Activated B cell treated with CpG ODN at 0.5 μM for 24 hours (primary cell): ENCODE measurements at regions not wholly inside any gene's neighbourhood (a gene's known extent, or its start where the extent isn't known, plus 50 kb on each side); places are given as distances from the start of the nearest gene placed in this dataset.

Experiments used
- ATAC-seq: fragments of 200-7000 bp; cut with Tn5 transposase; one replicate; pipeline ENCODE4 v1.10.0; 2021; ENCODE audit warnings: low read depth, mild to moderate bottlenecking, moderate library complexity
- CTCF ChIA-PET: fragments of 350-600 bp; sonication (Branson Sonifier 250); formaldehyde crosslinking; loops from one replicate; lab custom pipeline; 2021; ENCODE audit warnings: antibody characterized with exemption; lab: Charles Lee
- POLR2A ChIA-PET: fragments of 350-600 bp; sonication (Branson Sonifier 250); formaldehyde crosslinking; loops from one replicate; lab custom pipeline; 2021; ENCODE audit warnings: antibody characterized with exemption; lab: Charles Lee
- DNase-seq: peaks from one replicate; pipeline ENCODE4 v3.0.0; 2022
- H3K27ac Mint-ChIP-seq: one replicate; pipeline ENCODE4 v1.8.0; 2020; ENCODE audit warnings: mixed read lengths
- H3K27me3 Mint-ChIP-seq: one replicate; pipeline ENCODE4 v1.8.0; 2021; ENCODE audit warnings: mixed read lengths
- H3K36me3 Mint-ChIP-seq: one replicate; pipeline ENCODE4 v1.8.0; 2021; ENCODE audit warnings: low read depth, mixed read lengths
- H3K4me1 Mint-ChIP-seq: one replicate; pipeline ENCODE4 v1.8.0; 2021; ENCODE audit warnings: mixed read lengths
- H3K4me3 Mint-ChIP-seq: one replicate; pipeline ENCODE4 v1.8.0; 2020; ENCODE audit warnings: mild to moderate bottlenecking, mixed read lengths
- H3K9me3 Mint-ChIP-seq: one replicate; pipeline ENCODE4 v1.8.0; 2020; ENCODE audit warnings: mixed read lengths
- intact Hi-C: fragments of 100-400 bp; cut with micrococcal nuclease; formaldehyde crosslinking; loops from one replicate; pipeline ENCODE4 v1.15.1; 2024
- TF ChIP-seq, protein P1 (sequence below): fragments of 200-600 bp; IDR thresholded peaks from one replicate; pipeline ENCODE4 v1.8.0; 2022; ENCODE audit warnings: antibody characterized with exemption, mild to moderate bottlenecking

DNA sequence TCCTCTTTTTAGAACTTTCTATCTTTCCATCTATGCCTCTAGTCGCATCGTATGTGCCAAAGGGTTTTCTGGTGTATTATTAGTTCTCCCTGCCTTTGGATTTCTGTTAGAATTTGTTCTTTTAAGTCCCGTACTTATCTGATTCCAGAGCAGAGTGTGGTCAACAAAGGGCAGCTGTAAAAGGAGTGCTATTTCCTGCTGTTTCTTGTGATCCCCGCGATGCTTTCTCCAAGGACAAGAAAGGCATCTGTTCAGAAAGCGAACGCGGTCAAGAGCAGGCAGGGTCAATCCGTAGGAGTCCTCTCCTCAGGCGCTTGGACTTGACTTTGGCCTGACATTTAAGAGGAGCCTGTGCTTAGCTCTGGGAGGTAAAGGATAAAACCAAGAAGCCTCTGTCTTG, 1152.1 kb upstream of the AUTS2 start:
- TF ChIP-seq, protein P1, sequence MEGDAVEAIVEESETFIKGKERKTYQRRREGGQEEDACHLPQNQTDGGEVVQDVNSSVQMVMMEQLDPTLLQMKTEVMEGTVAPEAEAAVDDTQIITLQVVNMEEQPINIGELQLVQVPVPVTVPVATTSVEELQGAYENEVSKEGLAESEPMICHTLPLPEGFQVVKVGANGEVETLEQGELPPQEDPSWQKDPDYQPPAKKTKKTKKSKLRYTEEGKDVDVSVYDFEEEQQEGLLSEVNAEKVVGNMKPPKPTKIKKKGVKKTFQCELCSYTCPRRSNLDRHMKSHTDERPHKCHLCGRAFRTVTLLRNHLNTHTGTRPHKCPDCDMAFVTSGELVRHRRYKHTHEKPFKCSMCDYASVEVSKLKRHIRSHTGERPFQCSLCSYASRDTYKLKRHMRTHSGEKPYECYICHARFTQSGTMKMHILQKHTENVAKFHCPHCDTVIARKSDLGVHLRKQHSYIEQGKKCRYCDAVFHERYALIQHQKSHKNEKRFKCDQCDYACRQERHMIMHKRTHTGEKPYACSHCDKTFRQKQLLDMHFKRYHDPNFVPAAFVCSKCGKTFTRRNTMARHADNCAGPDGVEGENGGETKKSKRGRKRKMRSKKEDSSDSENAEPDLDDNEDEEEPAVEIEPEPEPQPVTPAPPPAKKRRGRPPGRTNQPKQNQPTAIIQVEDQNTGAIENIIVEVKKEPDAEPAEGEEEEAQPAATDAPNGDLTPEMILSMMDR, result no peak
- no peak for ATAC-seq
- intact Hi-C loops, result no loop called here
- ChIA-PET POLR2A (no interaction called here), CTCF (no interaction called here)
- Mint-ChIP-seq H3K27me3 (no peaks in the 10 kb centered on the region), H3K9me3 (peaks cover 13% of the 10 kb centered on the region), H3K4me3 (no peak overlapping the region), H3K4me1 (no peaks in the 10 kb centered on the region), H3K36me3 (no peaks in the 10 kb centered on the region), H3K27ac (no peak overlapping the region)
- DNase-seq, result no peak

DNA sequence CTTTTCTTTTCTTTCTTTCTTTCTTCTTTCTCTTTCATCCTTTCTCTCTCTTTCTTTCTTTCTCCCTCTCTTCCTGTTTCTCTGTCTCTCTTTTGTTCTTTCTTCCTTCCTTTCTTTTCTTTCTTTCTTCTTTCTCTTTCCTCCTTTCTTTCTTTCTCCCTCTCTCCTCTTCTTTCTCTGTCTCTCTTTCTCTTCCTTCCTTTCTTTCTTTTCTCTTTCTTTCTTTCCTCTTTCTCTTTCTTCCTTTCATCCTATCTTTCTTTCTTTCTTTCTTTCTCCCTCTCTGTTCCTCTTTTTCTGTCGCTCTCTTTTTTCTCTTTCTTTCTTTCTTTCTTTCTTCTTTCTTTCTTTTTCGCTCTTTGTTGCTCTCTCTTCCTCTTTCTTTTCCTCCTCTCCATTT, 1149.2 kb upstream of the AUTS2 start:
- DNase-seq, result no peak
- ChIA-PET CTCF (no interaction called here), POLR2A (no interaction called here)
- Mint-ChIP-seq H3K4me3 (no peak overlapping the region), H3K4me1 (no peaks in the 10 kb centered on the region), H3K36me3 (no peaks in the 10 kb centered on the region), H3K27ac (no peak overlapping the region), H3K27me3 (no peaks in the 10 kb centered on the region), H3K9me3 (peaks cover 13% of the 10 kb centered on the region)
- TF ChIP-seq, protein P1, result no peak
- ATAC-seq, result no peak
- intact Hi-C loops, result no loop called here

DNA sequence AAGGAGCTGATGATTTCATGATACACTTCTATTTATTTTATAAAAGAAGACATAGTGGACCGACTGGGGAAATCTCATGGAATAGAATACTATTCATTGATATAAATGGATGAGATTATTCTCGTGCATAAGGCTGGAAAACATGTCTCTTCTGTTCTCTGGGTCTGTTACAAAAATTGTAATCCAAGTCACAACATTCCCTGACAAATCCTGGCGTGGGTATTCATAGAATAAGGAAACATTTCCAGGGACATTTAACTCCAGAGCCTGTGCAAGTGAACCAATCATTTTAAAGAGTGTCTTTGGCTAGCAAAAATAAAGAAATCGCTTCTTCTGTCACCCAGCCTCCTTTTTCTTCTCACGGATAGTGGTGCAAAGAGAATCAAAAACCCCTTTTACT, 1148.5 kb upstream of the AUTS2 start:
- intact Hi-C loops, result no loop called here
- Mint-ChIP-seq H3K36me3 (no peaks in the 10 kb centered on the region), H3K9me3 (peaks cover 13% of the 10 kb centered on the region), H3K27ac (no peak overlapping the region), H3K27me3 (no peaks in the 10 kb centered on the region), H3K4me1 (no peaks in the 10 kb centered on the region), H3K4me3 (no peak overlapping the region)
- DNase-seq (no peak), ATAC-seq (no peak)
- ChIA-PET POLR2A (no interaction called here), CTCF (no interaction called here)
- TF ChIP-seq, protein P1, result no peak

DNA sequence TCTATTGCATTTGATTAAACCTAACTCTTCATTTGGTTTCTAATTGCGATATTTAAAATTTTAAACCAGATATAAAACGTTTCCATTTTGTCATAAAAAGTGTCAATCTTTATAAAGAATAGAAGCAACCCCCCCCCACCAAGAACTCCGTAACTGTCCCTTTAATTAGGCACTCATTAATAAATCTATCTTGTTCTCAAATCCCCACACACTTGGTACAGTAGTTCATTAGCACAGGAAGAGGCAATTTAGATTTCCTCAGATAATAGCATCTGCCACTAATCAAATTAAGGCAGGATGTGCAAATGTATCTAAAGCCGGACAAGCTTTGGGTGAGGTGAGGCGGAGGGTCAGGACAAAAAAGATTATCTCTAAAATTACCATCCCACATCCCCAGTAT, 1143.3 kb upstream of the AUTS2 start:
- TF ChIP-seq, protein P1, result no peak

GRCh38 chr7:68456469-68456868, 1141.8 kb upstream of the AUTS2 start:
- DNase-seq (no peak), ATAC-seq (no peak)
- Mint-ChIP-seq H3K9me3 (peaks cover 16% of the 10 kb centered on the region), H3K27ac (no peak overlapping the region), H3K36me3 (no peaks in the 10 kb centered on the region), H3K4me1 (no peaks in the 10 kb centered on the region), H3K27me3 (no peaks in the 10 kb centered on the region), H3K4me3 (no peak overlapping the region)
- TF ChIP-seq, protein P1, result no peak
- ChIA-PET POLR2A (no interaction called here), CTCF (no interaction called here)
- intact Hi-C loops, result no loop called here

More for the DNA sequence above, 1143.3 kb upstream of the AUTS2 start:
- DNase-seq, result no peak
- POLR2A ChIA-PET, result no interaction called here
- CTCF ChIA-PET, result no interaction called here
- no peak for ATAC-seq
- H3K4me1 Mint-ChIP-seq, result no peaks in the 10 kb centered on the region
- no peaks in the 10 kb centered on the region for H3K27me3 Mint-ChIP-seq
- peaks cover 16% of the 10 kb centered on the region for H3K9me3 Mint-ChIP-seq
- intact Hi-C loops, result no loop called here
- H3K27ac Mint-ChIP-seq, result no peak overlapping the region
- H3K4me3 Mint-ChIP-seq, result no peak overlapping the region
- H3K36me3 Mint-ChIP-seq, result no peaks in the 10 kb centered on the region
